Activated CD4-positive, alpha-beta T cell treated with anti-CD3 and anti-CD28 coated beads for 4 hours (primary cell): ENCODE measurements at regions not wholly inside any gene's neighbourhood (a gene's known extent, or its start where the extent isn't known, plus 50 kb on each side); places are given as distances from the start of the nearest gene placed in this dataset.
A peak's percentile ranks its signal among the peaks of the same experiment; 100 is the strongest.

ENCODE experiments used
- DNase-seq, 2 donors: peaks; one replicate each; pipeline ENCODE4 v3.0.0-alpha.2; 2020

DNA sequence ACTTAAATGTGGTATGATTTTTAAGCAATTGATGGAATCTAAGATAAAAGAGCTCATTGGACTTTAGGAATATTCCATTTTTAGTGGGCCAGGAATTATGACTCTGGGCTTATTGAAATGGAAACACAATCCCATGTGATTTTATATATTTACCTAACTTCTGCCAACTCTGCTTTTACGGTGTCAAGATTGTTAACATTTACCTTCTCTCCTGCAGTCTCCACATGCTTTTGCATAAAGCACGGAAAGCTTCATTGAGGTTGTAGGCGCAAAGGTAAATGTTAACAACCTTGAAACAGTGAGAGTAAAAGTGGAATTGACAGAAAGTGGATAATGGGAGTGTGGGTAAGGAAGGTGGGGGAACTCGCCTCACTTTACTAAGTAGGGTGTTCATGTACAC lies 468.1 kb downstream of the PMP22 start:
- DNase-seq, result no peak

DNA sequence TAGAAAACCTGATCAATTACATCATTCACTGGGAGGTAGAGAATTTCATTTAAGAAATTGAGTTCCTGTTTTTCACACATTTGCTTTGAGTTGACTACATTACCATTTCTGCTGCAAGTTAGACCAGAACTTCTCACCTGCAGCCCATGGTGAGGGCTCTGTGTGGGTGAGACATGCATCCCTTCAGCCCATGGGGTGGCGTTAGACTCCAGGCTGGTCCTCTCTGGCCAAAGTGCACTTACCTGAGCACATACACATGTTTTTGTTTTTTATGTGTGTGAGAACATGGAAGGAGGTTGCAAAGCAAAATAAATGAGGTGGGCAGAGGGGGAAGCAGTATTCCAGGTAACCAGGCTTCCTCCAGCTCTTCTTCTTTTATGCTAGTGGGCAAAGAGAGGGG lies 470.2 kb downstream of the PMP22 start:
- DNase-seq, result no peak

DNA sequence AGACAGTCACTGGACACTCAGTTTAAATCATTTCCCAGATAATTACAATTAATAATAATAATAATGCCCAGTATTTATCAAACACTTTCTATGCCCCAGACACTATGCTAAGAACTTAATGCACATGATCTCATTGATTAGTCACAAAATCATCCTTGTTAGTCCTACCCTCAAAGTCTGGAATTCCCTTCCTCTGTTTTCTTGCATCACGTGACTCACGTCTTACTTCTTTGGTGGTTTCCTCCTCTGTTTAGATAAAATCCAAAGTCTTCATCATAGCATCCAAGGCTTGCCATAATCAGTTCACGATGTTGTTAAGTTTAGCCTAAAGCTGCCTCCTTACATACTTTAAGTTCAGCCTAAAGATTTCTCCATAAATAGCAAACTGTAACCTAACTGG lies 471.9 kb downstream of the PMP22 start:
- no peak for DNase-seq

DNA sequence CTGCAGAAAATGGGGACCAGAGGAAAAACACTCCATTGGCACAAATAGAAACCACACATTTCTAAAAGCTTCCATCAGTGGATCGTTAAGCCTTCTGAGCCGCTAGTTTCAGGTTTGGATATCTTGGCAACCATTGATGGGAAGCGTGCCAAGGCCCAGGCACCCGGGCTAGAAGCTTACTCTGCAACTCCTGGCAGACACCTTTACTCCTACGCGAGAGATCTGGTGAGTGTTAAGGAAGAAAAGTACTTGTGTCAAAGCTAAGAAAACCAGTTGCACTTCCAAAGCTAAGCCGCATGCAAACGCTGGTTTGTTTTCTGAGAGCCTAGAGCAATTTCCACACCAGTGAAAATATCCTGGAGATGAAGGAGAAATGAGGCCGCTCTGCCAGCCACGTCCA lies 472.4 kb downstream of the PMP22 start:
- no peak for DNase-seq

DNA sequence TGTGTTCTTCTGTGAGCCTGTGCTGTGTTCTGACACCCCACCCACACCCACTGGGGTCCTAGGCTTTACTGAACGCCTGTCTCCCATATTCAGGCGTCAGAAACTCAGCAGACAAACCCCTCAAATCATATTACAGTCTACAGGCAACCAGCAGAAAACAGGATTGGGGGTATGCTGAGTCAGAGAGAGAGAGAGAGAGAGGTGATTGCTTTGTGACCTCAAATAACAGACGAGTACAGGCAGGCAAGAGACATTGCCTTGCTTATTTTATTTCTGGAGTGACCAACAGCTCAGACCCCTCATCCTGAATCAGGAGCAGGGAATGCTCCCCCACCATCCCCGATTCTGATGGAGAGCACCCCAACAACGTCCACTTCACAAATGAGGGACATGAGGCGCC lies 473.9 kb downstream of the PMP22 start:
- no peak for DNase-seq

DNA sequence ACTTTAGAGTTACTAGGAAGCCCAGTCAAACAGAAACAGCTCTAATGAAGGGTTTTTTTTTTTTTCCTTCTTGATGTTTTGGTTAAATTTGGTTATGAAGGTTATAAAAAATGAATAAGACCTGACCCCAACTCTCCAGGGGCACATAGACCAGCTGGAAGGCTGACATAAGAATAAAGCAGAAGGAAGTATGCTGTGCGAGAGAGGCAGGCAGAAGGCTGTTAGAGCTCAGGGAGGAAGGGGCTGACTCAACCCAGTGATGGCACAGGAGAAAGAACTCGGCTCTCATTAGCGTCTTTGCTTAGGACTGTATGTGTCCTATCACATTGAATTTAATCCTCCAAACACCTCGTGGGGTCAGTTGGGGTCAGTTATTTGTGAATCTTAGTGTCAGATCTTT lies 474.6 kb downstream of the PMP22 start:
- DNase-seq, result no peak

DNA sequence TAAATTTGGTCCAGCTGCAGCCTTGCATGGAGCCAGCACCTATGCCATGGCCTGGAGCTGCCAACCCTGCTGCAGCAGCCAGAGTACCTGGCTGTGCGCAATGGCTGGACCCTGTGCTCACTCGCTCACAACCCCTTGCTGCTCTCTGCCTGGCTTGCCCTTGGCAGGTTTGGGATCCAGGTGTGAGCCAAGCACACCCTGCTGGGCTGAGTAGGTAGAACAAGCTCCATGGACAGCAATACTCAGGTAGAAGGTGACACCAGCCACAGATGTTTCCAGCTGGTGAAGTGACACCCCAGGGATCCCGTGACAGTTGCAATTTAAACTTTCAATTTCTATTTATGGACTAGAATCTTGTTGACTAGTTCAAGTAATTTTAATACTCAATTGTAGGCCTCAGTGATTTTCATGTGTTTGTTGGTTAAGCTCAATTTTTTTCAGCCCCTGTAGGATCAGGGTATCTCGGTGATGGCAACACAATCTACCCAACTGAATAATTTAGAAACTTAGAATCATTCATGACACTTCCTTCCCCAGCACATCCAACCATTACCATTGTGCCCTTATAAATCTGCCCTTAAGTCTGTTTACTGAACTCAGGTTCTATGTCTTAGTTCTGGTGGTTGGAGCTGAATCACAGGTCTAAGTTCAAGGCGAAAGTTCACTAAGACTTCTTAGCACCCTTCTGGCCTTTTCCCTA lies 480.0 kb downstream of the PMP22 start:
- peak; percentile 10 to 16 for DNase-seq

DNA sequence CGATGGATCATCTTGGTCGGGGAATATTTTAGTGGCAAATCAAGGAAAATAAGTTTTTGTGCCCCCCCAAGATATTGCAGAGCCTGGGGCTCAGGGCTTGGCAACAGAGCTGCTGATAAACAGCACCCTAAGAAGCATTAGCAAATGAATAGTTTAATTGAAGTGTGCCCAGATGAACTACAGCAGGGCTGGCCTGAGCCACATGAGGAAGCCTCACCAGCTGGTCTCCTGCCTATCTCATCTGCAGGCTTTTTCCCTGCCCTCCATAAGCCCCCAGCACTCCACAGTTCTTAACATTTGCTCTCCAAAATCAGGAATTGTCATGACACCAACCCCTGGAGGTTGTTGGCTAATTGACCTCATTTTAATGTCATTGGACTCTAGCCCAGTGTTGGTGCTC lies 480.2 kb downstream of the HS3ST3B1 start:
- no peak for DNase-seq

DNA sequence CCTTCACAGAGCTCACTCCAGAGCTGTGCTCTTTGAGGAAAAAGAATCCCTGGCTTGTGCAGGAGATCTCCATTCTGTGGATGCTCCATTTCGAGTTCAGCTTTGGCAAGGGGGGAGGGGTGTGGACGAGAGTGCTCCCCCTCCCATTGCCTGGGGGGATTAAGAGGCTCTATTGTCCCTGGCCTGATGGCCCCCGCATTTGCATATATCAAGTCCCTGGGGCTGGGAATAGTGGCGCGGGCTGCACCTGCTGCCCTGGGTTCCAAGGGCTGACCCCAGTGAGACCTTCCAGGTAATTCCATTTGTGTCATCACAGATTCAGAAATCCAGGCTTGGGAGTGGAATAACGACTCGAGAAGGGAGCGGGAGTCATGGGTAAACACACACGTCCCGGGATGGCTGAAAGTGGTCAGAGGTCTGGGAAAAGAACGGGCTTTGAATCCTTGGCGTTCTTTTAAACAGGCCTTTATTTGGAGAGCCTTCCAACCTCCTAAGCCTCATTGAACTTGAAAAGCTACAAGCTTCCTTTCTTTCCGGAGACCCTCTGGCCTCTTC lies 479.3 kb downstream of the HS3ST3B1 start:
- DNase-seq, result no peak

DNA sequence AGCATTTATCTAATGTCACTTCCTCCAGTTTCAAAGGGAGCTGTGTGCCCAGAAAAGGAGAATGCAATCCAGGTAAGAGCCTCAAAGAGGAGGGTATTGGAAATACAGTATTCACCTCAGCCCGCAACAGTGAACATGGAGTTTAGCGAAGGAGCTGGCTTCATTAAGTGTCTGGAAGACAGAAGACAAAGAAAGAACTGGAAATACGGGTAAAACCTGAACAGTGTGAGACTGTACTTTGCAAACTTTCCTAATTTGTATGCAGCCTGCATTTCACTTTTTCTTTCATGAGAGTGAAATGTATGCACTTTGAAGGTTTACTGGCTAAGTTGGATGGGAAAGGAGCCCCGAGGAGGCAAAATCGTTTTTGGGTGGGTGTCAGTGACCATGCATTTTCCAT lies 478.4 kb downstream of the HS3ST3B1 start:
- no peak for DNase-seq

DNA sequence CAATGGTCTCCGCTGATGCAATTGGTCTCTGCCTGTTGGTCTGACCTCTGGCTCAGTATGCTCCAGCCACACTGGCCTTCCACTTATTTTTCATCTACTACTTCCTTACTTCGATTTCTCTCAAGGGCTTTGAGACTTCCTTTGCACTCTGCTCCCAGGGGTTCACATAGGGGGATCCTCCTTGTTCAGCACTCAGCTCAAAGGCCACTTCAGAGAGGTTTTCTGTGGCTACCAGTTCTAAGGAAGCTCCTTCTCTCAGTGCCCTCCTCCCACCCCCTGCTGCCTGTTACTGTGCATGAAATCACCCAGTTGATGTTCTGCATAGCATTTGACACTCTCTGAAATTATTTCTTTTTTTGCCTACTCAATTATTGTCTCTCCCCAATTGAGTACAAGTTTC lies 476.4 kb downstream of the HS3ST3B1 start:
- DNase-seq, result no peak

DNA sequence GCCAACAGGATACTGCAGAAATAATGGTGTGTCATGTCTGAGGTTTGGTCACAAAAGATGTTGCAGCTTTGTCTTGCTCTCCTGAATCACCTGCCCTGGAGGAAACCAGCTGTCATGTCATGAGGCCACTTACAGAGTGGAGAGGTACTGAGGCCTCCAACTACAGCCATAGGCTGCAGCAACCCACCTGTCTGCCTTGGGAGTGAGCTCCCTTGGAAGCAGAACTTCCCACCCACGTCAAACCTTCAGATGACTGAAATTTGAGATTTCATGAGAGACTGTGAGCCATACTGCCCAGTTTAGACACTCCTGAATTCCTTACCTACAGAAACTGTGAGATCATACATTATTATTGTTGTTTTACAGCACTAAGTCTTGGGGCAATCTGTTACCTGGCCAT lies 475.9 kb downstream of the HS3ST3B1 start:
- no peak for DNase-seq

DNA sequence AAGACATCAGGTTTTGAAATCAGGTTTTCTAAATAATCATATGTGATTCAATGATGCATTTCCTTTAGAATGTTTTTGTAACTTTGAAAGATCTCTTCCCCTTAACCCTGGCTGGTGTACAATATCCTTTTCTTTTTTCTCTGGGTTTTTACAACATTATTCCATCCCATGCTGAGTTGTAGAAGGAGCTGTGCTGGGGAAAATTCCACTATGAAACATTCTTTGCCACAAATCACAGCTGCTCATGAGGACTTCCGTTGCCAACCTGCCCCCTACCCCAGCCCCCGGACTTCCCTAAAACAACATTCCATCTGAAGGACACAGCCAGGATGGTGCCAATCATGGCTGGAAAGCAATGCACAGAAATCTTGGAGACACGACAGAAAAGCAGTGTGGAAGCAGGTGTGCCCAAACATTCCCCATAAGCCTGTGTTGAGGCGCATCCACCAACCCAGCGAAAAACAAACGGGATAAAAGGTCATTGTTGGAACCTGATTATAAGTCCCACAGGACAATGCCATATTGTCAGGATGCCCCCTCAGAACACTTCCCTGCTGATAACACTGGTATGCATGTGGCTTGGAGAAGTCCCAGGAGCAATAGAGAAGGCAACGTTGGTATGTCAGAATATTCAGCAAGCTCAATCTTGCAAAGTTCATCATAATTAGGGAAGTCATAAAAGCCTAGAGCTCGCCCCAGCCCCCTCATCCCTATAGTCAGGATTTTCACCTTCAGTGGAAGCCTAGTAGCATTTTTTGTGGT lies 475.0 kb downstream of the HS3ST3B1 start:
- no peak for DNase-seq

DNA sequence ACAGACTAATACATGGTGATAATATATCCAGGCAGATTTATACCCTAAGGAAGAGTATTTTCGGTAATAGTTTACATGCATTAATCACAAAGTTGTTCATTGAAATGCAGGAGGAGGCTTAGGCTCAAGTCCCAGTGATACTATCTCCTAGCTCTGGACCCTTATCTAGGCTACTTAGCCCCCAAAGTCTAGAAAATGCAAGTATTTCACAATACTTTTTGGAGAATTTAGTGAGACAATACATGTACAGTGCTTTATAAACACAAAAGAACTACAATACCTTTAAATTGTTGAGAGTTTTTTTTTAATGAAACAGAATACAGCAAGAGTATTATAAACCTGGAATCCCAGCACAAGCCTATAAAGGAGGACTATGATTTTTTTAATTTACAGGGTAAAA lies 473.9 kb downstream of the HS3ST3B1 start:
- no peak for DNase-seq

DNA sequence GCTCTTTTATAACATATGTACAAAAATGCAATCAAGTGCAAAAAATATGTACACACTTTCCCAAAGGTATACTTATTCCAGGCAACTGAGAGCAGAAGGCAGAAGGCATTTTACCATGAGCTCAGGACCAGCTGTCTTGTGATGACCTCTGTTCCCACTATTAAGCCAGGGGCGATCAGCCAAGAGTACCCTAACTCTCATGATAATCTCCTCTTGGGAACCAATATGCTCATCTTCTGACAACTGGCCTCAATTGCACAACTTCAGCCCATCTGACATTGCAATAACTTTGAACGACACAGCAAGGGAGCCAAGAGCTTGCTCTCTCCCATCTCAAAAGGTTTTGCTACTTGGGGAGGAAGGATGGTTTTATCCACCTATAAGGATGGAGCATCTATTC lies 471.9 kb downstream of the HS3ST3B1 start:
- no peak for DNase-seq

DNA sequence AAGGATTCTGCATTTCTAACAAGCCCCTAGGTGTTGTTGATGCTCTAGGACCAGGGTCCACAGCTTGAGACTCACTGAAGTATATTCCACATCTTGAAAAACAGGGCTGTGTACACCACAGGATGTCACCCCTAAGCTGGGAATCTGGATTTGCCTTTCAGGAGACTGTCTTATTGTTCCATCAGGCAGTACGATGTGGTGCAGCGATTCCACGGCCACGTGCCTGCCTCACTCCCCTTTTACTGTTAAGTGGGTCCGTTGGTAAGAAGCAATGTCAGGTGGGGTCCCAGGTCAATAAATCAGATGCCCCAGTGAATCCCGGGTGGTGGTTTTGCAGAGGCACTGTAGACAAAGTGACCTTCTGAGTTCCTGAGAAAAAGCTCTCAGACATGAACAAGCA lies 470.7 kb downstream of the HS3ST3B1 start:
- DNase-seq, result no peak

DNA sequence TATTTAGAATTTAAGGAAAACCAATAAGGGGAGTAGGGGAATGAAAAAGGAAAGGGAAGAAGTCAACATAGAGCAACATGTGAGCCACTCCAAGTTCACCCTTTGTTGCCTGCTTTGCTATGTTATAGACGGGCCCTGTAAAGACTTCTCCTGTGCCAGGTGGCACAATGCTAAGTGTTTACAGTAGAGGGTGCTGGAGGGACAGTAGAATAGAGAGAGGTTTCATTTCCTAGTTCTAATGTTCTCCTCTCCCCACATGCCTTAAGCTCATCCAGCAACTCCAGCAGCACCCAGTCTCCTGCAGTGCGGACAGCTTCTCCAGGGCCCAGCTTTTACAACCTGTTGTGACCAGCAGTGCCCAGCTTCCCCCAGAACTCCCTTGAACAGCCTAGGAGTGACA lies 468.0 kb downstream of the HS3ST3B1 start:
- DNase-seq, result no peak

DNA sequence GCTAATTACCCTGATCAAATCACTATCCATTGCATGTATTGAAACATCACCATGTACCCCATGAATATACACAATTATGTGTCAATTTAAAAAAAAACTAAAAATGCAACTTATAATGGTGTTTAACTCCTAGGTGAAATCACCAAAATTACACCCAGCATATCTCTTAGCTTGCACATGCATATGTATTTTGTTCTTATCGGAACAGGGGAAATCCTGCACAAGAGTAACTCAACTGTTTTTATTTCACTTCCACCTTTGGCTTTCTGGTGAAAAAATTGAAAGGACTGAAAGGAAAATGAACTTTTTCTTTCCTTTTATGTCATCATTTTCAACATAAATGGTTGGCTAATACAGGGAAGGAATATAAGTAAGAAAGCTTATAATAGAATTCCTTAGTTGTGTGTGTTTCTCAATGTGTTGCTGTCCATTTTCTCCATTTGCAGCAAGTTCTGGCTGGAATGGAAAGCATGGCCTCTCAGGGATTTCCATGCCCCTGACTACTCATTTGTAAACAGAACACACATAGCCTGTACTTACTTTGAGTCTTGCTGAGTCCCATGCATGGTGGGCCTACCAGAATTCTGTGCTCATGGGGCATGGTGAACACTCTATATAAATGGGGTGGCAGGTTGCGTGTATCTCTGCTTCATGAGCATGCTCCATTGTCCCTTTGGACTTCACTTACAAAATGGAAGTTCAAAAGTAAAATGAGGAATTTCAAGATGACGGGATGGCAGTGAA lies 462.0 kb downstream of the HS3ST3B1 start:
- no peak for DNase-seq

DNA sequence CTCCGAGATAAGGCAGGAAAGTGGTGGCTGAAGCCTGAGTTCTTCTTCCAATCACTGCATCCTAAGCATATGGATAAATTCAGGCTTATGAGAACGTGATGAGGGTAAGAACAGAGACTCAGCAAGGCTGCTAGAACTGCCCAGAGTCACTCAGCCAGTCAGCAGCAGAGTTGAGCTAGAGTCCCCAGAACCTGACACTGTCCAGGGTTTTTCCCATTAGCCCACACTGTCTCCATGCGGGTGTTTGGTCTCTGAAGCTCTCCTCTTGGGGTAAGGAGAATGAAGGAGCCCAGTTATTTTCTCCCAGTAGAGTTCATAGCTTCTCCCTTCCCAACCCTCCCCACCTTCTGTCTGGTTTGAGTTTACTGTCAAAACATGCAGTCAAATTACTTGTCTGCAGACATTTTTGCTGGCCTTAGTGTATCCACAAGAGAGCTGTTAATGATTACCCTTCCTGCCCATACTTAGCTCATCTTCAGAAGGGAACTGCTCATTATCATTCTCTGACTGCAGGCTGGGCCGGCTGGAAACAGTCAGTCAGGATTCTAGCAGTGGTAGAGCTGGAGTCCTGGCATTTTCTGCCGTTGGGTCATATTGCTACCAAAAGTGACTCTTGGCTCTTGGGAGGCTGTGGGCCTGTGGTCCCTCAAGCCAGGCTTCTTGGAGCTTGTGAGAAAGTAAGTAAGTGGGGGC lies 460.0 kb downstream of the HS3ST3B1 start:
- no peak for DNase-seq

DNA sequence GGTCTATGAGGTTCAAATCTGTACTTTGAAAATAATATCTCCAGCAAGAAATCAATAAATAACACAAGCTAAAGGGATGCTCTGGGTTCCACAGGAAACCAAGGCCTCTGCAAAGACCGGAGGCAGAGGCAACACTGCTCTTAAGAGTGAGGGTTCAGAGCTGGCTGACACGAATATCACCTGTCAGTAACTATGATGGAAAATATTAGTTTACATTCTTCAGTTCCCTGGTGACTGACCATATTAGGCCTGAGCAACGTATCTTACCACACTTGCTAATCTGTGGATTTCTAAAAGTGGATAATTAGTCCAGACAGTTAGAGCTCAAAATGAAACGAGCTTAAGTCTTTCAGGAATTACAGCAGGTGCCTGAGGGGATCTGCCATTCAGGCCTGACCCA lies 459.3 kb downstream of the HS3ST3B1 start:
- no peak for DNase-seq

DNA sequence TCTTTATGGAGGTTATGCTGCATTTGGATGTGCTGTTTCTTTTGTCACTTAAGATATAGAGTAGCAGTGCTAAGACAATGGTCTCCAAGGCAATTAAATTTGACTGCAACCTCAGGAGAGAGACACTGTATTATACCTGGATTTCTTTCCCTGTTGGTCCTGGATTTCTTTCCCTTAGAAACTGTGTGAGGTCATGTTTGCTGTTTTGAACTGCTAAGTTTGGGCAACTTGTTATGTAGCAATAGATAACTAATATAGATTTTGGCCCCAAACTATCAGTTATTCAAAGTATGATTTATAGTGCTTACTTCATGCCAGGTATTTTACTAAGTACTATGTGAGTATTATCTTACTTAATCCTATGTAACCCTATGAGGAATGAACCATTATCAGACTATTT lies 458.4 kb downstream of the HS3ST3B1 start:
- DNase-seq, result no peak

DNA sequence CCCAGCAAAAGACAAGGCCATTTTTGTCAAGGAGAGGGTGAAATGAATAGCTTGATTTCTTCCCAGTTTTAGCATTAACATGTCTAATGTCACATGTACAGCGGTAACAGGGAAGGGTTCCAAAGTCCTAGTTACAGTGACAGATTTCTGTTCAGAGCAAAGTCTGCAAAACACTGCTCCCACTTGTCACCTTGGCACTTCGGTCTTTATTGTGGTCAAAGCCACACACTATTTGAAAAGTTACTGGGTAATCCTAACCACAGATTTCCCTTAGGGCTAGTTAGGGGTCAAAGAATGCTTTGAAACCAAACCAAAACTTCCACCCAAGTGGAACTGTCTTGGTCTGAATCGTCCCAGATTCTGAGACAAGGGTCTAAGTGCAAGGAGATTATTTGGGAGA lies 455.6 kb downstream of the HS3ST3B1 start:
- no peak for DNase-seq

DNA sequence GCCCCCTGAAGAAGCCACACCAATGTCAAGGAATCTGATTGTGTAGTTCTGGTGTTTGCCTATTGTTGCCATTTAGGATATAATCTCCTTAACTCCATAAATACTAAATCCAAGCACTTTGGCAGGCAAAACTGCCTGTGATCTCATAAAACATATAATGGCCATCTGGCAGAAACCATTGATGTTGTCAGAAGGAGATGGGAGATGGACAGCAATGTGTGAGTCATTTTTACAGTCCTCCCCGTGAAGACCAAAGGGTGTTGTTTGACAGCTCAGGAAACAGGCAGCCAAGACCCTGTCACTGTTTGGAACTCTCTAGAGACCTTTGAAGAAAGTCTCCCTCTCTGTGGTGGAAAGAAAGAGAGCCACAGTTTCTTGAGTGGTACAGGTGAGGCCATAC lies 454.1 kb downstream of the HS3ST3B1 start:
- DNase-seq, result no peak
